Suprapubic skin (tissue), 4 donors: ENCODE measurements at regions not wholly inside any gene's neighbourhood (a gene's known extent, or its start where the extent isn't known, plus 50 kb on each side); places are given as distances from the start of the nearest gene placed in this dataset.

Source experiments
- DNase-seq, 2 donors: peaks; one replicate each; pipeline ENCODE4 v3.0.0-alpha.2; 2019; ENCODE audit warnings: low spot score in 2 of 2
- H3K27ac ChIP-seq: fragments of 200-600 bp; sonication (generic); one replicate; pipeline ENCODE4 v1.5.1; 2019
- H3K27me3 ChIP-seq: fragments of 200-600 bp; sonication (generic); one replicate; pipeline ENCODE4 v1.5.1; 2019
- H3K36me3 ChIP-seq: fragments of 200-600 bp; sonication (generic); one replicate; pipeline ENCODE4 v1.5.1; 2019
- H3K4me1 ChIP-seq: fragments of 200-600 bp; sonication (generic); one replicate; pipeline ENCODE4 v1.5.1; 2019
- H3K4me3 ChIP-seq: fragments of 200-600 bp; sonication (generic); one replicate; pipeline ENCODE4 v1.5.1; 2019; ENCODE audit warnings: mild to moderate bottlenecking
- H3K9me3 ChIP-seq: fragments of 200-600 bp; sonication (generic); one replicate; pipeline ENCODE4 v1.5.1; 2019
- EP300 ChIP-seq: sonication (generic); formaldehyde crosslinking; IDR thresholded peaks from one replicate; pipeline ENCODE4 v1.6.1; 2017; ENCODE audit warnings: antibody characterized with exemption
- POLR2A ChIP-seq, 2 donors: fragments of 450-650 bp; IDR thresholded peaks; one replicate each; pipeline ENCODE4 v1.6.1; 2017; ENCODE audit warnings: antibody characterized with exemption in 2 of 2, mild to moderate bottlenecking in 2 of 2, moderate library complexity in 2 of 2
- POLR2AphosphoS5 ChIP-seq, 3 donors: sonication (generic); formaldehyde crosslinking; IDR thresholded peaks; one replicate each; pipeline ENCODE4 v1.6.1; 2017; ENCODE audit warnings: antibody characterized with exemption in 3 of 3
- WGBS: methylation state at CpG from one replicate; pipeline ENCODE4 v1.1.5; 2018; 5-methylcytosine and 5-hydroxymethylcytosine counted together
- TF ChIP-seq, protein P1 (sequence below), 2 donors: fragments of 200-600 bp in 1 of 2; fragments of 450-650 bp in 1 of 2; sonication (generic) in 1 of 2; IDR thresholded peaks; one replicate each; pipeline ENCODE4 v1.5.1; 2016 to 2019; ENCODE audit warnings: antibody characterized with exemption in 2 of 2, mild to moderate bottlenecking in 1 of 2, moderate library complexity in 1 of 2

DNA sequence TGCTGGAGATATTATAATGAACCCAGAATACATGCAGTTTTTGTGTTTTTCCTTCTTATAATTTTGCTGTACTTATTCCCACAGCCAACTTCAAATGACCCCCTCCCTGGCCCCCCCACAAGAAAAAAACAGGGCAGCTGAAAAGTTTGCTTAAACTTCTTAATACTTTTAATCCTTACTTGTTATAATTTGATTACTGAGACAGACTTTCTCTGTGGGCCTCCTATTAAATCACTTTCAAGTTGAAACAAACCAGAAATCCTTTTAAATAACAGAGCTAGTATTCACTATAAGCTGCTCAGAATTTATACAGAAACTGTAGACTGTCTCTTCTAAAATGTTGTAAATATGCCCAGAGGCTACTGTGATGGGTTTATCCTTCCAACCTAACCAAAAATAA lies 106.3 kb downstream of the CENPW start:
- no peak overlapping the region for H3K27ac ChIP-seq
- no peaks in the 10 kb centered on the region for H3K4me1 ChIP-seq
- DNase-seq: no peak
- TF ChIP-seq, protein P1, sequence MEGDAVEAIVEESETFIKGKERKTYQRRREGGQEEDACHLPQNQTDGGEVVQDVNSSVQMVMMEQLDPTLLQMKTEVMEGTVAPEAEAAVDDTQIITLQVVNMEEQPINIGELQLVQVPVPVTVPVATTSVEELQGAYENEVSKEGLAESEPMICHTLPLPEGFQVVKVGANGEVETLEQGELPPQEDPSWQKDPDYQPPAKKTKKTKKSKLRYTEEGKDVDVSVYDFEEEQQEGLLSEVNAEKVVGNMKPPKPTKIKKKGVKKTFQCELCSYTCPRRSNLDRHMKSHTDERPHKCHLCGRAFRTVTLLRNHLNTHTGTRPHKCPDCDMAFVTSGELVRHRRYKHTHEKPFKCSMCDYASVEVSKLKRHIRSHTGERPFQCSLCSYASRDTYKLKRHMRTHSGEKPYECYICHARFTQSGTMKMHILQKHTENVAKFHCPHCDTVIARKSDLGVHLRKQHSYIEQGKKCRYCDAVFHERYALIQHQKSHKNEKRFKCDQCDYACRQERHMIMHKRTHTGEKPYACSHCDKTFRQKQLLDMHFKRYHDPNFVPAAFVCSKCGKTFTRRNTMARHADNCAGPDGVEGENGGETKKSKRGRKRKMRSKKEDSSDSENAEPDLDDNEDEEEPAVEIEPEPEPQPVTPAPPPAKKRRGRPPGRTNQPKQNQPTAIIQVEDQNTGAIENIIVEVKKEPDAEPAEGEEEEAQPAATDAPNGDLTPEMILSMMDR (IDR thresholded peaks at IDR 0.05): no peak
- TF ChIP-seq POLR2A (IDR thresholded peaks at IDR 0.05): no peak
- TF ChIP-seq POLR2AphosphoS5 (IDR thresholded peaks at IDR 0.05): no peak
- TF ChIP-seq EP300: no peak
- H3K27me3 ChIP-seq: no peaks in the 10 kb centered on the region
- no peak overlapping the region for H3K4me3 ChIP-seq
- H3K36me3 ChIP-seq: no peaks in the 10 kb centered on the region
- no peaks in the 10 kb centered on the region for H3K9me3 ChIP-seq

DNA sequence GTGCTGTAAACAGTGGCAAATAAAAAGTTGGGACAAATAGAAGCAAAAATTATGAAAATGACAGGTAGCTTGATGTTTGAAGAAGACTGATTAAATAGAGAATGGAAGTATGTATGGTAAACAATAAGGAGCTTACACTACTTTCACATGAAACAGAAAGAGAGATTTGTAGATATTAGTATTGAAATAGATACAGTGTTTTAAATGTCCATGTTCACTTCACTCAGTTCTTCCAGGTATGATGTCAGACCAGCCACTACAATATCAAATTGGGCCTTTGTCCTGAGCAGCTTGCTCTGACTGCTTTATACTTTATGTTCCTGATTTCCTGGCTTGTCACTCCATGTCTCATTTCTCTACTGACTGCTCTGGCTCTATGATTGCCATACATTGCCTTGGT lies 107.5 kb downstream of the CENPW start:
- DNase-seq: no peak
- TF ChIP-seq POLR2AphosphoS5 (IDR thresholded peaks at IDR 0.05) (no peak), POLR2A (IDR thresholded peaks at IDR 0.05) (no peak), EP300 (no peak)
- TF ChIP-seq, protein P1 (IDR thresholded peaks at IDR 0.05): no peak
- Histone ChIP-seq H3K4me1 (no peaks in the 10 kb centered on the region), H3K27ac (no peak overlapping the region), H3K9me3 (no peaks in the 10 kb centered on the region), H3K4me3 (no peak overlapping the region), H3K27me3 (no peaks in the 10 kb centered on the region), H3K36me3 (no peaks in the 10 kb centered on the region)

DNA sequence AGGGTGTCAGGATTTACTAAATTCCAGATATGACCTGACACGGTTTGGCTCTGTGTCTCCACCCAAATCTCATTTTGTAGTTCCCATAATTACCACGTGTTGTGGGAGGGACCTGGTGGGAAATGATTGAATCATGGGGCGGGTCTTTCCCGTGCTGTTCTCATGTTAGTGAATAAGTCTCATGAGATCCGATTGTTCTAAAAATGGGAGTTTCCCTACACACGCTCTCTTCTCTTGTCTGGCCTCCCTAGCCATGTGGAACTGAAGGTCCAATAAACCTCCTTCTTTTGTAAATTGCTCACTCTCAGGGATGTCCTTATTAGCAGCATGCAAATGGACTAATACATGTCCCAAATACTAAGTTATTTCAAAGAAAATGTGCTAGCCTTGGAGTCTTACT lies 121.1 kb downstream of the CENPW start:
- Histone ChIP-seq H3K4me1 (no peaks in the 10 kb centered on the region), H3K27me3 (no peaks in the 10 kb centered on the region), H3K9me3 (peaks cover 5% of the 10 kb centered on the region), H3K27ac (no peak overlapping the region), H3K4me3 (no peak overlapping the region), H3K36me3 (no peaks in the 10 kb centered on the region)
- TF ChIP-seq, protein P1 (IDR thresholded peaks at IDR 0.05): no peak
- TF ChIP-seq POLR2A (IDR thresholded peaks at IDR 0.05) (no peak), POLR2AphosphoS5 (IDR thresholded peaks at IDR 0.05) (no peak), EP300 (no peak)
- 61% methylated on average over 6 of the region's 6 CpGs for WGBS
- DNase-seq: no peak

DNA sequence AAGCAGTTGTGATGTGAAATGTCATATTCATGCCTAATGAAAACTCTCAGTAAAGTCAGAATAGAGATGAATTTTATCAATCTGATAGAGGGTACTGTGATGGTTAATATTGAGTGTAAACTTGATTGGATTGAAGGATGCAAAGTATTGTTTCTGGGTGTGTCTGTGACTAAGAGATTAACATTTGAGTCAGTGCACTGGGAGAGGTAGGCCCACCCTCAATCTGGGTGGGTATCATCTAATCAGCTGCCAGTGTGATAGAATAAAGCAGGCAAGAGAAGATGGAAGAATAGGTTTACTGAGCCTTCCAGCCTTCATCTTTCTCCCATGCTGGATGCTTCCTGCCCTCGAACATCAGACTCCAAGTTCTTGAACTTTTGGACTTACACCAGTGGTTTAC lies 124.3 kb downstream of the CENPW start:
- H3K36me3 ChIP-seq: no peaks in the 10 kb centered on the region
- WGBS: 81% methylated on average over 1 of the region's 1 CpG
- no peak for DNase-seq

DNA sequence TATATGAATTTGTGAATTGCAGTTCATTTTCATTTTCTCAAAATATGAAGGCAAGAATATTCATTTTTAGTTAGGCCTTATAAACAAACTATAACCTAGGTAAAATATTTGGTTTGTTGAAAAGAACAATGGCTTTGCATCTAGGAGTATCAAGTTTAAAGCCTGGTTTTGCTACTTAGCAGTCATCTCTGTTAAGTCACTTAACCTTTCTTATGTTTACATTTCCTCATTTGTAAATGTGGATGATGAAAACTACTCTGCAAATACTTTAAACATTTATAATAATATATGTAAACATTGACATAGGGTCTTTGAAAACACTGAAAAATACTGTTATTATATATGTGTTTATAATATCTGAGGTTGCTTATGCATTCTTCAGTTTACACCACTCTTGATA lies 135.5 kb downstream of the CENPW start:
- Histone ChIP-seq H3K27me3 (no peaks in the 10 kb centered on the region), H3K4me1 (no peaks in the 10 kb centered on the region), H3K36me3 (no peaks in the 10 kb centered on the region), H3K4me3 (no peak overlapping the region), H3K27ac (no peak overlapping the region), H3K9me3 (no peaks in the 10 kb centered on the region)
- DNase-seq: no peak
- no peak for TF ChIP-seq EP300
- no peak for TF ChIP-seq POLR2A (IDR thresholded peaks at IDR 0.05)
- TF ChIP-seq, protein P1 (IDR thresholded peaks at IDR 0.05): no peak
- TF ChIP-seq POLR2AphosphoS5 (IDR thresholded peaks at IDR 0.05): no peak

More for the DNA sequence above, 124.3 kb downstream of the CENPW start:
- H3K4me1 ChIP-seq: no peaks in the 10 kb centered on the region
- H3K27ac ChIP-seq: no peak overlapping the region
- no peaks in the 10 kb centered on the region for H3K27me3 ChIP-seq
- no peaks in the 10 kb centered on the region for H3K9me3 ChIP-seq
- H3K4me3 ChIP-seq: no peak overlapping the region
- TF ChIP-seq EP300: no peak
- no peak for TF ChIP-seq POLR2AphosphoS5 (IDR thresholded peaks at IDR 0.05)
- no peak for TF ChIP-seq POLR2A (IDR thresholded peaks at IDR 0.05)
- TF ChIP-seq, protein P1 (IDR thresholded peaks at IDR 0.05): no peak
